ENCODE measurements at regions not wholly inside any gene's neighbourhood (a gene's known extent, or its start where the extent isn't known, plus 50 kb on each side); places are given as distances from the start of the nearest gene placed in this dataset.

DNA sequence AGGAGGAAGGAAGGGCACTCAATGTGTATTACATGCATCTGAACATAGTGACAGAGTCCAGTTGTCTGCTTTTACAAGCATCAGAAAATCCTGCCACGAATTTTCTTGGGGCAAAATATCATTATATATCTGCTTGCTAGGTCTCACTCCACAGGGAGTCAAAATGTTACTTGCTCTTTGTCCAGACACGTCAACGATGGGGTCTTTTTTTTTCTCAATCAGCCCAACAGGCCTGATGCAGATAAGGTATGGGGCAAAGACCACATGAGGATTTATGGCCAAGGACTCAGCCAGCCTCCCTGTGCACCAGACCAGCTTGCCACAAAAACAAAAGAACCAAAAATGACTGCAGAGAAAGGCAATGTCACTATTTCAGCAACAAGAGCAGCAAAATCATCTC, 323.4 kb upstream of the PKDCC start:
- DNase-seq (ENCODE audit: low read depth in 2 of 2): no peak

DNA sequence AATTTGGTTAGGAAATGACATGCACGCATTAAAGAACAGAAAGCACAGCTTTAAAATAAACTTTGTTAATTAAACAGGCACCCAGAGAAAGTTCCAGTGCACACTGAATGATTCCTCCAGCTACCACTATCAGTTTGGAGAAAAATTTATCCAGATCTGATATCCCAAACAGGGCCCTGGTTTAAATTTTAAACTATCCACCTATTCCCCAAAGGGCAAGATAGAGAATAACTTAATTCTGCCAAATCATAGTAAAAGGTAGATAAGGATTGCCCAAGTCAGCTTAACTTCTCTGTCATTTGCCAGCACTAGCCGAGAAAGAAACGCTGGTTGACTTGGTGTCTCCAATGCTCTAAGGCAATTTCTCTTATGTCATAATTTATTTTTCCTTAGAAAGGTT, 321.9 kb upstream of the PKDCC start:
- DNase-seq (ENCODE audit: low read depth in 2 of 2): no peak

DNA sequence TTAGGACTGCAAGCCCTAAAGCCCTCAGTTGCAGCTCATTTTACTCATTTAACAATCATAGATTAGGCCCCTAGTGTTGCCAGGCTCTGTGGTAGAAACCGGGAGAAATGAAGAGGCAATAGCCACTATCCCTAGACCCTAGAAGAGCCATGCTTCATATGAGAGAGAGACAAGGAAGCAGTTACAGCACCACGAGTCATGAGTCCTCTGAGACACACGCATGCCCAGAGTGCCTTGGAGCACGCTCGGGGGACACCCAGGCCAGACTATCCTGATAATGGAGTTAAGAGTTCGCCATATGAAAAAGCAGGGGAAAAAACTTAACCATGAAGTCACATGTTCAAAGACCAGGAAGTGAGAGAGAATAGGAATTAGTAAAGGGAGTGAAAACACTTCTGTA, 321.5 kb upstream of the PKDCC start:
- DNase-seq (ENCODE audit: low read depth in 2 of 2): no peak

DNA sequence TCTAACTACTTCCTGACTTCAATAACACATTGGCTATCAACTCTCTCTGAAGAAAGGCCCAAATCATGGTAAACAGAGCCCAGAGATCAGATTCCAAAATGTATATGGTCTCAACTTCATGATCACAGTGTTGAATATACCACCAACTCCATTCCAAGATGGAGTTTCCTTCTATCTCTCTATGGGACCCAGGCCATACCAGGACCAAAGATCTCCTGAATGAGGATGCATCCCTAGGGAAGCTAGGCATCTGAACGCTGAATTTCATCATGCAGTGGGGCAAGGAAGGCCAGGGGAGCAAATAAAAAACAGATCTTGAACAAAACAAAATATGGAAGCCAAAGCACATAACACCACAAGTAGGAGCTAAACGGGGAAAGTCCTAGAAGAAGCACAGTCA, 320.7 kb upstream of the PKDCC start:
- no peak for DNase-seq (ENCODE audit: low read depth in 2 of 2)

DNA sequence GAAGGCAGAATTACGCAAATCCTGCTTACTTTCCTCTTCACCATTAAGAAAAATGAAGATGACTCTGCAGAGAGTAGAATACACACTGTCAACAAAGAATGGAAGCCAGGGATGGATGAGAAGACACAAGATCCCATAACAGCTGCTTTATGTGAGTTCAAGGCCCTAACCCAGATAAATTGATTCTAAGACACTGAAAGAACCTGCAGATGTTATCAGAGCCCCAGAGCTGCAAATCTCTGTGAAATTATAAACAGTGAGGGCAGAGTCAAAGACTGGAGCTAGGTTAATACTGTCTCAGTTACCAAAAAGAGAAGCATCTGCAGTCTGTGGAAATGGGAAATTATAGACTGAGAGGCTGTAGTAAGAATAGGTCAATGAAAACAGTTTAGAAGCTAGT, 320.1 kb upstream of the PKDCC start:
- no peak for DNase-seq (ENCODE audit: low read depth in 2 of 2)

DNA sequence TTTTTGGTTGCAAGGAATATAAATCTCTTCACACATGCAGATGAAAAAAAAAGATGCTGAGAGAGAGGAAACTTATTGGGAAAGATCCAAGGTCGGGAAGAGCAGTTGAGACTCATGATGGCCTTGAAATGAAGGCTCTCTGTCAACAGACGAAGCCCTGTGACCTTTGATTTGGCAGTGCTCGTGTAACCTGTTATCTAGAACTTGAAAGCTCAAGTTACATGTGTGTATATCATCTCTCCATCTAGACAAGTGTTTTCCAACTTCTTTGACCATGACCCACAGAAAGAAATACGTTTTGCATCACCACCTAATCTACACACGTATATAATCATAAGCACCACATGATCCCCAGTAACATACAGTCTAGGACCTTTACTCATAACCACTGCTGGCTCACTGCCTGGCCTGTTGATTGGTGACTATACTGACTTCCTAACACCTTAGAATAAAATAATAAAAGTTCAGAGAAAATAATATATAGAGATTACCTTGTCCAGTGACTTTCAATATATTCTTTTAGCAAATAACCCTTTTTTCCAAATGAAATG, 319.0 kb upstream of the PKDCC start:
- no peak for DNase-seq (ENCODE audit: low read depth in 2 of 2)

DNA sequence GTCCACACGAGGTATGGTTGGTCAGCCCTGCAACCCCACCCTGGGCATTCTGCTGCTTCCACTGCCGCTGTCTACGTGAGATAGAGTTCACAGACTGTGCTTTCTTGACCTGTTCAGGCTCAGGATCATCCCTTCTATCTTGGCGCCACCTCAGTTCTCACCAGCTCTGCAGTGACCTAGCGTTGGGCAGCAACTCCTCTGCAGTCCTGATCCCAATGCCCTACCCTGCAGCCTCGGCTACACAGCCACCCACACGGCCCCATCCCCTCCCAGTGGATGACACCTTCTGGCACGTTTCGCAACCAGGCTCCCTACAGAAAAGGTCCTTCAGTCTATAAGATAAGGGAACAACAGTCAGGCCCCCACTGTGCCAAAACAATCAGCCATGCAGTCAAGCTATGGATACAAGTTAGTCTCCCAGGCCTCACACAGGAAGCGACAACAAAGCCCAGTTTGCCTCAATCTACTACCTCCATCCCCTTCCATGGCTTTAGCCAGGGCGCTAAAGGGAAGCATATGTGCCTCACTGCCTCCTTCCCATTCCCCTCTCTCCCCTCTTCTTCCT, 317.9 kb upstream of the PKDCC start:
- no peak for DNase-seq (ENCODE audit: low read depth in 2 of 2)

DNA sequence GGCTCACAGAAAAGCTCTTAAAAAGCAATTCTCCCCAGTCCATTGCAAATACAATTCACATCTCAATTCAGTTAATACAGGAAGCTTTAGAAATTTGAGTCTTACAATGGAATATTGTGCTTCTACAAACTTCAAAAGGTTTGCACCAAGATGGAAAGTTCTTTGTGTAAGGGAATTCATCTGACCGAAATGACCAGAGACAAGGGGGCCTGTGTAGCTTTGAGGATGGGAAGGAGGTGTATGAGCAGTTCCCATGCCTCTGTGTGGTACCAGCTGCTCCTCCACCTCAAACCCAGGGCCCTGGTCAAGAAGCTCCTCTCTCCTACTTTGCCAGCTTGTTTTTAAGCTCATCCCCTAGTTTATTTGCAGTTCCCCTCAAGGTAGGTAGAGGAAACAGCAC, 312.8 kb upstream of the PKDCC start:
- DNase-seq (ENCODE audit: low read depth in 2 of 2): no peak

DNA sequence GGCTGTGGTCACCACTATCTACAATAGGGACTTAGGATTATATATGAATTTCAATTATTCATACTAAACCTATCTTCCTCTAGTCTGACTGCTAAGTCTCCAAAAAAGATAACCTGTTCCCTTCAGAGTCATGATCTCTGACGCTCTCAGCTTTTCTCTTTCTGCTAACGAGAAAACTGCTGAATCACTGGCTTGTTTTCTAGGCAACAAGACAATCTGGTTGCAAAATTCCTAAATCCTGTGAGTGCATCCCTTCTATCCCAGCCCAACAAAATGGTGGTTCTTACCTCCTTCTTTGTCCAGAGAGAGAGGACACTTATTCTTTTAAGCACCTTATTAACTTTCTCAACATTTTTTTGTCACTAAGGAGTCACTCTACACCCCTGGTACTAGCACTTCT, 312.3 kb upstream of the PKDCC start:
- DNase-seq (ENCODE audit: low read depth in 2 of 2): no peak

DNA sequence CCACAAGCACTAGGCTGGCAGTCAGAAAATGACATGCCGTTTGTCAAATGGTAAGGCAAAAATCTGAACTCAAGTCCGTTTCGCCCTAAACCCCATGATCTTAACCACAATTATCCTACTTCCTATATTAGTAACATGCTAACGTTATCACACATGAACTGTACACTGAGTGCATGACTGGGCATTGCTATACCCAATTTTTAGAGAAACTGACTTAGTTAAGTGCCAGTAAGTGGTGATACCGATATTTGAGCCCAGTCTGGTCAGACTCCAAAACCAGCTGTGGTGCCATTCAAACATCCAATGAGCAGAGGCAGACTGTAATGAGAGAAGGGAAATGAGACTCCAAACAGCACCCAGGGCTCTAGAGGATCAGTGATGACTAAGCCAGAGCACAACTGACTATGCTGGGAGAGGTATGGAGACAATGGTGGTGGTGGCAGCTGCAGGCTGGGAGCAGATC, 311.7 kb upstream of the PKDCC start:
- no peak for DNase-seq (ENCODE audit: low read depth in 2 of 2)

DNA sequence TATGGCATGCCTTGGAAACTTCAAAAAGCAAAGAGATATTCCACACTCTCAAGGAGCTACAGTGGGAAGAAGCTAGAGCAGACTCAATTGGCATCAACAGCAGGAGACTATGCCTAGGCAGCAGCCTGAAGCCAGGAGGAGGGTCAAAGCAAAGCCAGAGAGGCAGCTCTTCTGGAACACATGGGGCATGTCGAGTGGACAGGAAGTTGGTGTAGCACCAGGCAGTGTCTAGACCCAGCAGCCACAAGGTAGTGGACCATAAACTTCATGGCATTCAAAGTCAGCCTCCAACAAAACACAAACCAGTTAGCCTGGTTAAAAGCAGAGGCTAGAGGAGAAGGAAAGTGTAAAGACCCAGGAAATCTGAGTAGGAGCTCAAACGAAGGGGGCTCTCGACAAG, 311.2 kb upstream of the PKDCC start:
- DNase-seq (ENCODE audit: low read depth in 2 of 2): no peak

DNA sequence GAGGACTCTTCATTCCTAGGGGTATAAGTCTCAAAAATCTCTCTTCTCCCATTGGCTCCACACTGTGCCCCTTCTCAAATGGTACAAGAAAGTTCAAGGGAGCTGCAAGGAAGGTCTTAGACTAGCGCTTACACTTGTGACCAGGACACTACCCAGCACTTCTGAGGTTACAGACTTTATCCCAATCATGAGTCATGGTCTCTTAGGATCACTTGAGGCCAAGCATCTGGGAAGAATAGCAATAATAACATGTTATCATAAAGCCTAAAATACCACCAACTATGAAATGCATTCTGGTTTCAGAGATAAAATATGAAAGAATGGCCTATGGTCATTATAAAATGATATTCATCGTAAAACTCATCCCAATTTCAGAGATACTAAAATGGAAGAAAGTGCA, 309.9 kb upstream of the PKDCC start:
- no peak for DNase-seq (ENCODE audit: low read depth in 2 of 2)

DNA sequence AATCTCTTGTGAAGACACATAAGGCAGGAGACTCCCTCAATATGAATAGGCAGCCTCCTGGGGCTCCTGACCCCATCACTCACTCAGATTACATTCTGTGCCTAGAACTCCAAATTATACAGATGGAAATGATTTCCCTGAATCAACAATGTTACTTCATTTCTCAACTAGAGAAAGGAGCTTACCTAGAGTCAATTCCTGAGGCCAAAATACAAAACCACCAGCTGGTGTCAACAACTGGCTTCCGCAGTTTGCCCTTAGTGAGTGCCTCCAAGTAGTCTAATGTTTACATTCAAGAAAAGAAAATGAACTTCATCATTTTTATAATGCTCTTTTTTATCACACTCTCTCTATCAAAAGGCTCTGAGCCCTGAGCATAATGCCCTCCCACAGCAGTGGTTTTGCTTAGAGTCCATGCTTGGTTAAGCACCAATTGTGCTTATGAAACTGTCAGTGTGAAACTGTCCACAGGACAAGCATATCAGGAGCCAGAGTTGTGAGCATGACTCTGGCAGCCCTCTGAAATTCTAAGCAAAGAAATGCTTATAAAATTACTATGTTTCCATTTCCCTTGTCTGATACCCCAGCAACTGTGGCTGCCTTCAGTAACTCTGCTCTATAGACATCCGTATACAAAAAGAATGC, 305.7 kb upstream of the PKDCC start:
- DNase-seq (ENCODE audit: low read depth in 2 of 2): no peak

DNA sequence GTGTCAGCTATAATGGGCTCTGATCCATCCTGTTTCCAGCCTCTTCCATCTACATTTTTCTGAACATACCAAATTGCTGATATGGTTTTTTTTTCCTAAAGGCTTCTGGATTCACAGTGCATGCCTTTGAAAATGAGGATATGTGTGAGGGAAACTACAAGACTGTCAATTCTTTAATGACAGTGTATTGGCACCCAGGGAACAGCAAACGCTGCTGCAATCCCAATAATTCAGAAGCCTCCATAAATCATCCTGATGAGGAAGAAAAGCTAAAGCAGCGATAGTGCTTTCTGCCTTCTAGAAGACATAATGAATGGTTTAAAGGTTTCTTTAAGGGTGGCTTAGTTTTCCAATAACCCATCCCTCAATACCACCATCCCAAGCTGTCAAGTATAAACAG, 304.5 kb upstream of the PKDCC start:
- DNase-seq (ENCODE audit: low read depth in 2 of 2): no peak

DNA sequence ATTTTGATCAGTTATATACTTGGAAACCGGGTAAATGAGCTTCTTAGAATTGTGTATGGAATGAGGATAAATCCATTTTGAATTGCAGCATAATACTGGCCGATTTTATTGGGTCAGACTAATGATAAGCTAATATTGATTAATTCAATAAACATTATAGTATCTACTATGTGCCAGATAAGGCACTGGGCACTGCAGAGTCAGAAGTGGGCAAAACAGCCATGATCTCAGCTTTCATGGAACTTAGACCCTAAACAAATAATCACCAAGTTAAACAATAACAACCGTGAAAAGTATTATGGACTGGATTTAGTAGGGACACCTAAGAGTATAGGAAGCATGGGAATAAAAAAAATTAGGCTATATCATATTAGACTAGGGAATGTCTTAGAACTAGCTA, 297.0 kb upstream of the PKDCC start:
- DNase-seq (ENCODE audit: low read depth in 2 of 2): no peak

DNA sequence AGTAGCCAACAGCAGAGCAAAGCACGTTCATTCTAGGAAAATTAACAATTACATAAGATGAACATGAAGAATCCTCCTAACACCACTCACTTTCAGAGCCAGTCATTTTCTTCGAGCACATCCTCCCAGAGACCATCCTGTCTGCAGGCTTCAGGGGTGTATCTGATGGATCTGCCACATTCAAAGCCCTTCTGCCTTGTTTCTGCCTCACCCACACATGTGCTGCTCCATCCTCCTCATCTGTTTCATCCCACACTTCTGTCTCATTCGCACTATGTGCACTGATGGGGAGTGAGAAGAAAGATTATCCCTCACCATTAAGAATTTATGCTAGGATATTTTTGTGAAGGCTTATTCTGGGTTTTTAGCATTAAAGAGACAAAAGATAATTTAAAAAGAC, 287.9 kb upstream of the PKDCC start:
- DNase-seq (ENCODE audit: low read depth in 2 of 2): no peak

DNA sequence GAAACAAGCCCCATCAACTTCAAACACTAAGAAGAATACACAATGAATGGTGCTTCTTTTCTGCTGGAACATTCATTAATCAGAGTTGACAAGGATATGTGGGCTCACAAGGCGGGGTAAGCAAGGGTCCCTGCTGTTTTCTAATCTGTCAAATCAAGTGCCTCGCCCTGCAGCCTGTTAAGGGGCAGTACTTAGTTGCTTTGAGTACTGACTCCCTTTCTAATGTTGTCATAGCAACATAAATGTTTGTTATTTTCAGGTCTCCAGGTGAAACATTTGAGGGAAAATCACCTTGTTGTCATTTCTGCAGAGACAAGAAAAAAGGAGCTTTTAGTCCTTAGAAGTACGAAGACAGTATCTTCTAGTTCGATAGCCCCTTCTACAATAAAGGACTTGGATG, 284.7 kb upstream of the PKDCC start:
- no peak for DNase-seq (ENCODE audit: low read depth in 2 of 2)

DNA sequence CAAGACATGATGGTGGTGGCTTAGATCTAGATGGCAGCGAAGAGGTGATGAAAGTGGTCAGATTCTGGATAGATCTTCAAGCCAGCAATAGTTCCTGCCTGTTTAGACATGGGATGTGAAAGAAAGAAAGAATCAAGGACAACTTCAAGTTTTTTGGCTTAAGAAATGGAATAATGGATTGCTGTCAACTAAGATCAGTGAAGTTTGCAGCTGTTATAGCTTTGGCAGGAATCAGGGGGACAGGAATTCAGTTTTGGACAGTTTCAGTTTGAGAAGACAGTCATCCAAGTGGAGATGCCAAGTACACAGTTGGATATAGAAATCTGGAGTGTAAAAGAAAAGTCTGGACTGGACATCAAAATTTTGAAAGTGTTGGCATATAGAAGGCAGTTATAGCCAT, 283.7 kb upstream of the PKDCC start:
- no peak for DNase-seq (ENCODE audit: low read depth in 2 of 2)

DNA sequence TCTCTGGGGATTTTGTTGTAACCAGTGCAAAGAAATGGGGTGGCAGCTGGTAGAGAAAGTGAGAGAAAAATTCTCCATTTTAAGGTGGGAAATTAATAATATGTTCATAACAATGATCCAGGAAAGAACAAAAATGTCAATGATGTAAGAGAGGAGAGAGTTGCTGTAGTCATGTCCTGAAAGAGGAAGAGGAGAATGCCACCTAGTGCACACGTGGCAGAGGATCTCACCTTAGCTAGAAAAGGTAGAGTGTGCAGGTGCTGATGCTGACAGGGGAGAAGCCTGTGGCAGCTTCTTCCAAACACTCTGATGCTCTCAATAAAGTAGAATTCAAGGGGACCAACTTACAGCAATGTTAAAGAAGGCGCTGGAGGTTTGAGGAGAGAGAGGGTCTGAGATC, 282.9 kb upstream of the PKDCC start:
- DNase-seq (ENCODE audit: low read depth in 2 of 2): no peak

DNA sequence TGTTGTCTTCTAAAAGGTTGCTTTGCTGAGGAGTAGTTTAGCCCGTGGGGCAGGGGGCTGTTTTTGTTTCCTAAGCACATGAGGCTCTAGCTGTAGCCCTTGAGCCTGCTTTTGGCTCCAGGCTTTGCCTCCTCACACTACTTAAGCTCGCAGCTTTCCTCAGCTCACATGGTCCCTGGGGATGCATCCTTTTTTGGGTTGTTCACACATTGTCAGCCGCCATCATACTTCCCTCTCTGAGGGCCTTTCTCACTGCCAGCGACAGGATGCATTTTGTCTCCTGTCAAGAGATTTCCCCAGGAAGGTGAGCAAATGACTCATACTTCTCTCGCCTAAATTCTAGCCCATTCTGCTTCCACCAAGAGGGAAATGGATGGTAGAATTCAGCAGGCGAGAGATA, 279.5 kb upstream of the PKDCC start:
- DNase-seq (ENCODE audit: low read depth in 2 of 2): no peak

DNA sequence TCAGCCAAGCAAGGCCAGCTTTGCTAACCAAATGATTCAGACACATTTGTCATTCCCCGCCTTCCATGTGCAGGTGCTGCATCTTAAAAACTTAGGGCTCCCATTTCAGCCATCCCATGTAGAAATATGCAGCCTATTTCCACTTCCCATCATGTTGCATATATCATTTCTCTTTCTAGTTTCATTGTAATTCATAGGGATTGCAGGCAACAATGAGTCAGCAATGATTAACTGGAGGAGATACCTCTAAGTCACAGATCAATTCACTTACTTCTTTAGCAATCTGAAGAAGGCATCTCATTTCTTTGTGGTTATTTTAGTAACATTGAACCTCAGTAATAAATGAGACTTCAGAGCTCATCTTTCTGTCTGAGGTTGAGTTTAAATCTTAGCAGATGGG, 276.1 kb upstream of the PKDCC start:
- DNase-seq (ENCODE audit: low read depth in 2 of 2): no peak

DNA sequence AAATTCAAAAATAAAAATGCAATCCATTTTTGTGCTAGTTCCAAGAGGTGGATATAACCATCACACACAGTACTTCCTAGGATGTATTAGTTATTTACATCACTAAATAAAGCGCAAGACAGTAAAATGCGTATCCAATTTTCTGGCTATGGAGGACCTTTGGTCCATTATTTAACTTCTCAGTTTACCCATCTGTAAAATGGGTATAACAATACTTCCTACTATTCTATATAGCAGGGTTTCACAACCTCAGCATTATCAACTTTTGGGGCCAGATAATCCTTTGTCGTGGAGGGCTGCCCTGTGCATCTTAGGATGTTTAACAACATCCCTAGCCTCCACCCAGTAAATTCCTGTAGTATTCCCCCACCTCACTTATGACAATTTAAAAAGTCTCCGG, 275.1 kb upstream of the PKDCC start:
- DNase-seq (ENCODE audit: low read depth in 2 of 2): no peak

DNA sequence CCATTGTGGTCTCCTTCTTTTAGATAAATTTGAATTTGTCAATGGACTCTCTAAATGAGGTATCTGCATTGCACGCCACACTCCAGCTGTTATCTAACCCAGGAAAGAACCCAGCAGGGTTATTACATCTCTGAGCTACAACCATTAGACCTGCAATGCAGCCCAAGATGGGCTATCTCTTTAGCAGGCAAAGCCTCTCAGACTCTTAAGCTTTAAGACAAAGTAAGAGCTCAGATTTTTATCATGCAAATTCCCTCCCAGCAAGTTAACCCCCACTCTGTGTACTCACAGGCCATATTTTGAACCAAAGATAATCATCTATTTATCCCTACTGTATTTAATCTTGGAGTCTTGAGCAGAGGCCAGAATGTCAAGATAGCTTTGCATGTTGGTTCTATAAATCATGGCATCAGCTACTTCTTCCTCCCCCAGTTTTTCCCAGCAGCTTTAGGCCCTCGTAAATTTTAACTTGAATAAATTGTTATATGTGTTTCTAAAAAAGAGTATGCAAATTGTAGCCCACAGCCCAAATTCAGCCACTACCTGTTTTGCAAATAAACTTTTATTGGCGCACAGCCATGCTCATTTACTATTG, 273.7 kb upstream of the PKDCC start:
- no peak for DNase-seq (ENCODE audit: low read depth in 2 of 2)
